ENCODE measurements at regions not wholly inside any gene's neighbourhood (a gene's known extent, or its start where the extent isn't known, plus 50 kb on each side); places are given as distances from the start of the nearest gene placed in this dataset.

DNA sequence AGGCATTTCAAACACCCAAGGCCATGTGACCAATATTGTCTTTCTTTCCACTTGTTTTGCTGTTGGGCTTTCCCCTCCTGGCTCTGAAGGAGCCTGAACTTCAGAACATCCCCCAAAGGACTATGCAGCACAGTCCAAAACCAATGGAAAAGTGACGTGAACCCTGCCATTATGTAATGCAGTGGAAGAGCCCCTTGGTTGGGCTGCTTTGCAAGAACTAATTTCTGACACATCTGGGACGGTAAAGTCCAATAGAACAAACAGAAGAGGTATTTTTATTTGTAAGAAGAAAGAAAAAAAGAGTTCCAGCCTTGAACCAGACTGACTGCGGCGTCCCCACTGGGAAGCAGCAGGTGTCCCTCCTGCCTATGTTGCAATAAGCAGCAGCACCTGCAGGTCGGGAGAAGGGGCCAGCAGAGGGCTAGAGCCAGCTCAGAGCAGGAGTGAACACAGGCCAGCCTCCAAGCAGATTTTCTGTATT is 116.7 kb downstream of the CDC7 start:
- TF ChIP-seq YY1 (IDR thresholded peaks at IDR 0.05; ENCODE audit: insufficient read depth, insufficient read length) = no peak
- no peak for TF ChIP-seq ZNF274 (IDR thresholded peaks at IDR 0.05; ENCODE audit: low read depth, low read length)
- no peak for TF ChIP-seq SUZ12 (IDR thresholded peaks at IDR 0.05; ENCODE audit: extremely low read depth, insufficient read depth, insufficient read length)
- no peak overlapping the region for H3K9ac ChIP-seq (ENCODE audit: insufficient read length, low read depth)
- H3K4me3 ChIP-seq (ENCODE audit: insufficient read length, low read depth) = no peak overlapping the region
- H3K9me3 ChIP-seq (ENCODE audit: insufficient read depth, low read length) = 0 out of 2 replicates have a peak, but pooled peaks cover 5% of the 10 kb centered on the region
- no peaks in the 10 kb centered on the region for H3K4me1 ChIP-seq (ENCODE audit: insufficient read depth, insufficient read length)
- DNase-seq (ENCODE audit: low read depth, low spot score) = peak; percentile 54
- no peaks in the 10 kb centered on the region for H3K36me3 ChIP-seq (ENCODE audit: insufficient read depth, insufficient read length, low read length)
- H3K27me3 ChIP-seq (ENCODE audit: insufficient read depth, insufficient read length) = no peaks in the 10 kb centered on the region

DNA sequence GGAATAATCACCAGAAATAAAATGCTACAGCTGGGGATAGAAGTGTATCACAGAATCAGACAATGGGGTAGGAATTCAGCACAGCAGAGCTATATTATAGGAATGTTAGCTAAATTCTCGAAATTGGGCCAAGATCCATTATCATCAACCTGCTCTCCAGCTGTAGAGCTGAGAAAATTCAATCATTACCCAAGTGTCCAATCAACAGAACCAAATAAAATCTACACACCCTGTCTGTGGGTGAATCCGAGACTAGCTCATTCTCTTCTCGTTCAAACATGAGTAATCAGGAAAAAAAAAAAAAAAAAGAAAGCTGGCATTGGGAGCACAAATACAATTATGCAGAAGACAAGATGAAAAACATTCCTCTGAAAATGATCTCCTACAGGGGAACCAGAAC is 119.2 kb downstream of the CDC7 start:
- H3K9me3 ChIP-seq (ENCODE audit: insufficient read depth, low read length) = 0 out of 2 replicates have a peak, but pooled peaks cover 5% of the 10 kb centered on the region
- H3K4me3 ChIP-seq (ENCODE audit: insufficient read length, low read depth) = no peak overlapping the region
- H3K9ac ChIP-seq (ENCODE audit: insufficient read length, low read depth) = no peak overlapping the region
- H3K36me3 ChIP-seq (ENCODE audit: insufficient read depth, insufficient read length, low read length) = no peaks in the 10 kb centered on the region
- no peaks in the 10 kb centered on the region for H3K4me1 ChIP-seq (ENCODE audit: insufficient read depth, insufficient read length)
- no peaks in the 10 kb centered on the region for H3K27me3 ChIP-seq (ENCODE audit: insufficient read depth, insufficient read length)
- no peak for TF ChIP-seq ZNF274 (IDR thresholded peaks at IDR 0.05; ENCODE audit: low read depth, low read length)
- no peak for TF ChIP-seq SUZ12 (IDR thresholded peaks at IDR 0.05; ENCODE audit: extremely low read depth, insufficient read depth, insufficient read length)
- TF ChIP-seq YY1 (IDR thresholded peaks at IDR 0.05; ENCODE audit: insufficient read depth, insufficient read length) = no peak
- DNase-seq (ENCODE audit: low read depth, low spot score) = no peak

DNA sequence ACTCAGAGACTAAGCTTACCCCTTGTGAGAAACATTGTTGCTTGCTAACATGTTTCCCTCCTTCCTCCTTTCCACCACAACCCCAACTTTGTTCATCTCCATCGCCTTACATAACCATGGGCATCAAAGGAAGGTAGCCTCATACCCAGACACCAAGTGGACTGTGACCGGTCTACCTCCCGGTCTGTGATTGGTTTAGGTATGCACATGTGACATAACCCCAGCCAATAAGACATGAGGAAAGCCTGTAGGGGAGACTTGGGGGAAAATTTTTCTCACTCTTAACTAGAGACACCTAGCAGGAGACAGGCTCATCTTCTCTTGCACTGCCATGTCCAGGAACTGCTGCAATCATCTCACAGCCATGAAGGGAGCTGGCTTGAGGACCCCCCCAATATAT is 120.7 kb downstream of the CDC7 start:
- no peak for TF ChIP-seq ZNF274 (IDR thresholded peaks at IDR 0.05; ENCODE audit: low read depth, low read length)
- TF ChIP-seq YY1 (IDR thresholded peaks at IDR 0.05; ENCODE audit: insufficient read depth, insufficient read length) = no peak
- no peak for TF ChIP-seq SUZ12 (IDR thresholded peaks at IDR 0.05; ENCODE audit: extremely low read depth, insufficient read depth, insufficient read length)

DNA sequence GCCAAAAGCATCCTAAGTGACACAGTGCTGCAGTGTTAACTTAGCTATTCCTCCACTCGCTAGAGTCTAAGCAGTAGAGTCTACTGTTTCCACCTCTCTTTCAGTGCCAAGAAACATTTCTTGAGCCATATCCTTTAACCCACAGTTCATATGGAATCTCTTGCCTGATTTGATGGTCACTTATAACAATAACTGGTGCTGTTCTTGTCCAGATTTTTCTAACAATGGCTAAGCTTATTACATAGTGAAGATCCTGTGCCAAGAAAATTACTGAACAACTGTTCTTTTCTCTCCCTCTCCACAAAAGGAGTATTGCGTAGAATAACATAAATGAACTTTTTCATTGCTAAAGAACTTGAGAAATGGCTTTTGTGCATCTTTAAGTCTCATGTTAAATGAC is 121.3 kb downstream of the CDC7 start:
- H3K9me3 ChIP-seq (ENCODE audit: insufficient read depth, low read length) = 0 out of 2 replicates have a peak, but pooled peaks cover 5% of the 10 kb centered on the region
- no peaks in the 10 kb centered on the region for H3K4me1 ChIP-seq (ENCODE audit: insufficient read depth, insufficient read length)
- H3K4me3 ChIP-seq (ENCODE audit: insufficient read length, low read depth) = no peak overlapping the region
- H3K27me3 ChIP-seq (ENCODE audit: insufficient read depth, insufficient read length) = no peaks in the 10 kb centered on the region
- H3K9ac ChIP-seq (ENCODE audit: insufficient read length, low read depth) = no peak overlapping the region
- no peak for TF ChIP-seq YY1 (IDR thresholded peaks at IDR 0.05; ENCODE audit: insufficient read depth, insufficient read length)
- TF ChIP-seq ZNF274 (IDR thresholded peaks at IDR 0.05; ENCODE audit: low read depth, low read length) = no peak
- no peak for TF ChIP-seq SUZ12 (IDR thresholded peaks at IDR 0.05; ENCODE audit: extremely low read depth, insufficient read depth, insufficient read length)
- H3K36me3 ChIP-seq (ENCODE audit: insufficient read depth, insufficient read length, low read length) = no peaks in the 10 kb centered on the region
- DNase-seq (ENCODE audit: low read depth, low spot score) = no peak

More for the DNA sequence above, 120.7 kb downstream of the CDC7 start:
- no peak overlapping the region for H3K9ac ChIP-seq (ENCODE audit: insufficient read length, low read depth)
- H3K9me3 ChIP-seq (ENCODE audit: insufficient read depth, low read length) = 0 out of 2 replicates have a peak, but pooled peaks cover 5% of the 10 kb centered on the region
- H3K4me1 ChIP-seq (ENCODE audit: insufficient read depth, insufficient read length) = no peaks in the 10 kb centered on the region
- no peak overlapping the region for H3K4me3 ChIP-seq (ENCODE audit: insufficient read length, low read depth)
- H3K36me3 ChIP-seq (ENCODE audit: insufficient read depth, insufficient read length, low read length) = no peaks in the 10 kb centered on the region
- no peak for DNase-seq (ENCODE audit: low read depth, low spot score)
- H3K27me3 ChIP-seq (ENCODE audit: insufficient read depth, insufficient read length) = no peaks in the 10 kb centered on the region

DNA sequence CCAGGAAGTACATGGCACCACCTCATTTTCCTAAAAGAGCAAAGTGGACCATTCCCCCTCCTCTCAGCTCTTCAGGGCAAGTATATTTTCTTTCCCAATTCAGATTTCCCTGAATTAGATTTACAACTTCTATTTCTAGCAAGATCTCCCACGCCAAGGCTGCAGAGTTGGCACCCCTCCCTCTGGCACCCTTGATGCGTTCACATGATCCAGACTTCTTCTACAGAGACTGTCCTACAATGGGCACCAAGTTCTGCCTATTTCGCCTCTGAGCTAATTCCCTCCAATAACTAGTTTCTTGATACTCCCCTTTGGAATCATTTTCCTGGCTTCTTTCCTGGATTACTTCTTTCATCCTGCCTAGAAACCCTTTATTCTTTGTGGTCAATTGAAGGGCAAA is 122.0 kb downstream of the CDC7 start:
- no peak for DNase-seq (ENCODE audit: low read depth, low spot score)
- Histone ChIP-seq H3K27me3 (ENCODE audit: insufficient read depth, insufficient read length) (no peaks in the 10 kb centered on the region), H3K9ac (ENCODE audit: insufficient read length, low read depth) (no peak overlapping the region), H3K4me3 (ENCODE audit: insufficient read length, low read depth) (no peak overlapping the region), H3K4me1 (ENCODE audit: insufficient read depth, insufficient read length) (no peaks in the 10 kb centered on the region), H3K9me3 (ENCODE audit: insufficient read depth, low read length) (0 out of 2 replicates have a peak, but pooled peaks cover 5% of the 10 kb centered on the region), H3K36me3 (ENCODE audit: insufficient read depth, insufficient read length, low read length) (no peaks in the 10 kb centered on the region)
- no peak for TF ChIP-seq ZNF274 (IDR thresholded peaks at IDR 0.05; ENCODE audit: low read depth, low read length)
- no peak for TF ChIP-seq SUZ12 (IDR thresholded peaks at IDR 0.05; ENCODE audit: extremely low read depth, insufficient read depth, insufficient read length)
- no peak for TF ChIP-seq YY1 (IDR thresholded peaks at IDR 0.05; ENCODE audit: insufficient read depth, insufficient read length)

DNA sequence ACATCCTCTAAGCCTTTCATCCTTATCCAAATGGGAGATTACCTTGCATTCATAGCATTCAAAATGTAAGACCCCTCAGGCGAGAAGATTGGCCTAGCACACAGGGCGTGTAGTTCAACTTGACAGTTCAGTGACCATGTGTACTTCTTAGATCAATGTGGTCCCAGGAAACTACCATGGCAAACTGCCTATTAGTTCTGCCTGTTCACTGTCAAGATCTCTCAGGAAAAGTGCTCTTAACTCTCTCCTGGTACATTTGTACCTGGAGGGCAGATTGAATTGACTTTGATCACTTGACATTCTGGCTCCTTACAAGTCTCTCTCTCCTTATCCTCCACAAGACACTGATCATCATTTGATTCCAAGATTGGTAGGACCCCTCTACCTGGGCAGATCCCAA is 122.4 kb downstream of the CDC7 start:
- Histone ChIP-seq H3K4me3 (ENCODE audit: insufficient read length, low read depth) (no peak overlapping the region), H3K9ac (ENCODE audit: insufficient read length, low read depth) (no peak overlapping the region), H3K27me3 (ENCODE audit: insufficient read depth, insufficient read length) (no peaks in the 10 kb centered on the region), H3K4me1 (ENCODE audit: insufficient read depth, insufficient read length) (no peaks in the 10 kb centered on the region), H3K9me3 (ENCODE audit: insufficient read depth, low read length) (0 out of 2 replicates have a peak, but pooled peaks cover 5% of the 10 kb centered on the region), H3K36me3 (ENCODE audit: insufficient read depth, insufficient read length, low read length) (no peaks in the 10 kb centered on the region)
- TF ChIP-seq YY1 (IDR thresholded peaks at IDR 0.05; ENCODE audit: insufficient read depth, insufficient read length) (no peak), SUZ12 (IDR thresholded peaks at IDR 0.05; ENCODE audit: extremely low read depth, insufficient read depth, insufficient read length) (no peak), ZNF274 (IDR thresholded peaks at IDR 0.05; ENCODE audit: low read depth, low read length) (no peak)
- no peak for DNase-seq (ENCODE audit: low read depth, low spot score)

DNA sequence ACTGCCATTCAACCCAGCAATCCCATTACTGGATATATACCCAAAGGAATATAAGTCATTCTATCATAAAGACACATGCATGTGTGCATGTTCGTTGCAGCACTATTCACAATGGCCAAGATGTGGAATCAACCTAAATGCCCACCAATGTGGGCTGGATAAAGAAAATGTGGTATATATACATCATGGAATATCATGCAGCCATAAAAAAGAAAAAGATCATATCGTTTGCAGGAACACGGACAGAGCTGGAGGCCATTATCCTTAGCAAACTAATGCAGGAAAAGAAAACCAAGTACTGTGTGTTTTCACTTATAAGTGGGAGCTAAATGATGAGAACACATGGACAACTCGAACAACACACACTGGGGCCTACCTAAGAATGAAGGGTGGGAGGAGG is 123.7 kb downstream of the CDC7 start:
- Histone ChIP-seq H3K4me1 (ENCODE audit: insufficient read depth, insufficient read length) (no peaks in the 10 kb centered on the region), H3K36me3 (ENCODE audit: insufficient read depth, insufficient read length, low read length) (no peaks in the 10 kb centered on the region), H3K4me3 (ENCODE audit: insufficient read length, low read depth) (no peak overlapping the region), H3K9me3 (ENCODE audit: insufficient read depth, low read length) (0 out of 2 replicates have a peak, but pooled peaks cover 5% of the 10 kb centered on the region), H3K9ac (ENCODE audit: insufficient read length, low read depth) (no peak overlapping the region), H3K27me3 (ENCODE audit: insufficient read depth, insufficient read length) (no peaks in the 10 kb centered on the region)
- DNase-seq (ENCODE audit: low read depth, low spot score) = no peak
- TF ChIP-seq YY1 (IDR thresholded peaks at IDR 0.05; ENCODE audit: insufficient read depth, insufficient read length) (no peak), SUZ12 (IDR thresholded peaks at IDR 0.05; ENCODE audit: extremely low read depth, insufficient read depth, insufficient read length) (no peak), ZNF274 (IDR thresholded peaks at IDR 0.05; ENCODE audit: low read depth, low read length) (no peak)

Data from NT2/D1 (cell line).